OCI-LY7 (cell line): ENCODE measurements at regions not wholly inside any gene's neighbourhood (a gene's known extent, or its start where the extent isn't known, plus 50 kb on each side); places are given as distances from the start of the nearest gene placed in this dataset.

Experiments
- BruUV-seq: library from RNA; stranded (reverse); fragments of 400-500 nt; replicated peaks from 2 replicates; lab custom pipeline; 2021; lab: Mats Ljungman, UMichigan
- CTCF ChIA-PET: fragments of 300-600 bp; sonication (Branson Sonifier 250); formaldehyde crosslinking; loops from one replicate; lab custom pipeline; 2022; ENCODE audit warnings: antibody characterized with exemption; ENCODE audit not compliant: unreplicated experiment; lab: Charles Lee
- POLR2A ChIA-PET: fragments of 300-600 bp; sonication (Branson Sonifier 250); formaldehyde crosslinking; loops from one replicate; lab custom pipeline; 2022; ENCODE audit warnings: antibody characterized with exemption; lab: Charles Lee
- DNase-seq: peaks from one replicate; pipeline ENCODE4 v3.0.0-alpha.2; 2015; ENCODE audit warnings: low spot score
- H2AFZ ChIP-seq: fragments of 200-600 bp; sonication (generic), shearing (Covaris generic); 2 replicates; pipeline ENCODE4 v1.6.1; 2014; ENCODE audit warnings: mild to moderate bottlenecking, antibody characterized with exemption, low read length, moderate library complexity
- H3K27ac ChIP-seq: fragments of 200-600 bp; sonication (generic); 2 replicates; pipeline ENCODE4 v1.5.1; 2014; ENCODE audit warnings: mixed run types, low read depth, mild to moderate bottlenecking, moderate library complexity, low read length, inconsistent platforms; ENCODE audit not compliant: poor library complexity, severe bottlenecking
- H3K36me3 ChIP-seq: fragments of 200-600 bp; sonication (generic); 2 replicates; pipeline ENCODE4 v1.6.1; 2014; ENCODE audit warnings: mild to moderate bottlenecking, antibody characterized with exemption, low read length, moderate library complexity, mixed read lengths; ENCODE audit not compliant: insufficient read depth
- H3K4me1 ChIP-seq: fragments of 200-600 bp; sonication (generic); 2 replicates; pipeline ENCODE4 v1.5.1; 2014; ENCODE audit warnings: mild to moderate bottlenecking, low read length; ENCODE audit not compliant: insufficient read depth, poor library complexity, severe bottlenecking
- H3K4me2 ChIP-seq: fragments of 200-600 bp; sonication (generic); 2 replicates; pipeline ENCODE4 v1.6.1; 2014; ENCODE audit warnings: mild to moderate bottlenecking, low read length
- H3K4me3 ChIP-seq: fragments of 200-600 bp; sonication (generic); 2 replicates; pipeline ENCODE4 v1.5.1; 2014; ENCODE audit warnings: mild to moderate bottlenecking, low read depth, low read length; ENCODE audit not compliant: poor library complexity, severe bottlenecking
- H3K79me2 ChIP-seq: fragments of 200-600 bp; sonication (generic); 2 replicates; pipeline ENCODE4 v1.6.1; 2016; ENCODE audit warnings: low read depth, mild to moderate bottlenecking, low read length, moderate library complexity, mixed read lengths; ENCODE audit not compliant: insufficient read depth
- H3K9me2 ChIP-seq: fragments of 200-600 bp; sonication (generic); 2 replicates; pipeline ENCODE4 v1.6.1; 2016; ENCODE audit warnings: mild to moderate bottlenecking, low read length, mixed read lengths; ENCODE audit not compliant: insufficient read depth
- H3K9me3 ChIP-seq: fragments of 200-600 bp; sonication (generic); 2 replicates; pipeline ENCODE4 v1.6.1; 2014; ENCODE audit warnings: mild to moderate bottlenecking, mixed run types, low read length, mixed read lengths
- H4K20me1 ChIP-seq: fragments of 200-600 bp; sonication (generic); 2 replicates; pipeline ENCODE4 v1.6.1; 2014; ENCODE audit warnings: mild to moderate bottlenecking, antibody characterized with exemption, low read length, moderate library complexity, mixed read lengths; ENCODE audit not compliant: insufficient read depth
- EZH2phosphoT487 ChIP-seq: fragments of 200-600 bp; sonication (generic); IDR thresholded peaks from 2 replicates; pipeline ENCODE4 v1.6.1; 2018; ENCODE audit warnings: low read depth, borderline replicate concordance, mild to moderate bottlenecking, mixed run types, antibody characterized with exemption, low read length, moderate library complexity, mixed read lengths
- intact Hi-C: fragments of 100-400 bp; cut with micrococcal nuclease; formaldehyde crosslinking; loops from one replicate; pipeline ENCODE4 v1.10.0; 2022; ENCODE audit not compliant: unreplicated experiment
- TF ChIP-seq, protein P1 (sequence below): fragments of 200-600 bp; sonication (generic); conservative IDR thresholded peaks from 2 replicates; pipeline ENCODE4 v1.5.1; 2014; ENCODE audit warnings: mild to moderate bottlenecking, antibody characterized with exemption, low read length, moderate library complexity, mixed read lengths

DNA sequence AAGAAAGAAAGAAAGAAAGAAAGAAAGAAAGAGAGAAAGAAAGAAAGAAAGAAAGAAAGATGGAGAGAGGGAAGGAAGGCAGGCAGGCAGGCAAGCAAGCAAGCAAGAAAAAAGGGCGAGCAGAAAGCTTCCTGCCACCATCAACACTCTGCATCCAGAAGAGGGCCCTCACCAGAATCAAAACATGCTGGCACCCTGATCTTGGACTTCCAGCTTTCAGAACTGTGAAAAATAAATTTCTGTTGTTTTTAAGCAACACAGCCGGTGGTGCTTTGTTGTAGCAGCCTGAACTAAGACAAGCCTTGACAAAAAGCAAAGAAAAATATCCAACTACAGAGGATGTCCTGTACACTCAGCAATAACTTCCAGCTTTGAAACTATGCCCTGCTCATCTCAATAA, 401.7 kb downstream of the LRATD1 start:
- DNase-seq = no peak
- CTCF ChIA-PET = no interaction called here
- H3K9me3 ChIP-seq = no peaks in the 10 kb centered on the region
- H2AFZ ChIP-seq = no peak overlapping the region
- H3K4me1 ChIP-seq = no peaks in the 10 kb centered on the region
- H3K27ac ChIP-seq = no peak overlapping the region
- no peak overlapping the region for H3K4me2 ChIP-seq
- H3K36me3 ChIP-seq = no peaks in the 10 kb centered on the region
- no peaks in the 10 kb centered on the region for H3K9me2 ChIP-seq
- intact Hi-C loops = no loop called here
- no peaks in the 10 kb centered on the region for H3K79me2 ChIP-seq
- H4K20me1 ChIP-seq = no peaks in the 10 kb centered on the region
- BruUV-seq = no TSS peak
- TF ChIP-seq, protein P1, sequence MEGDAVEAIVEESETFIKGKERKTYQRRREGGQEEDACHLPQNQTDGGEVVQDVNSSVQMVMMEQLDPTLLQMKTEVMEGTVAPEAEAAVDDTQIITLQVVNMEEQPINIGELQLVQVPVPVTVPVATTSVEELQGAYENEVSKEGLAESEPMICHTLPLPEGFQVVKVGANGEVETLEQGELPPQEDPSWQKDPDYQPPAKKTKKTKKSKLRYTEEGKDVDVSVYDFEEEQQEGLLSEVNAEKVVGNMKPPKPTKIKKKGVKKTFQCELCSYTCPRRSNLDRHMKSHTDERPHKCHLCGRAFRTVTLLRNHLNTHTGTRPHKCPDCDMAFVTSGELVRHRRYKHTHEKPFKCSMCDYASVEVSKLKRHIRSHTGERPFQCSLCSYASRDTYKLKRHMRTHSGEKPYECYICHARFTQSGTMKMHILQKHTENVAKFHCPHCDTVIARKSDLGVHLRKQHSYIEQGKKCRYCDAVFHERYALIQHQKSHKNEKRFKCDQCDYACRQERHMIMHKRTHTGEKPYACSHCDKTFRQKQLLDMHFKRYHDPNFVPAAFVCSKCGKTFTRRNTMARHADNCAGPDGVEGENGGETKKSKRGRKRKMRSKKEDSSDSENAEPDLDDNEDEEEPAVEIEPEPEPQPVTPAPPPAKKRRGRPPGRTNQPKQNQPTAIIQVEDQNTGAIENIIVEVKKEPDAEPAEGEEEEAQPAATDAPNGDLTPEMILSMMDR = no peak
- TF ChIP-seq EZH2phosphoT487 = no peak
- POLR2A ChIA-PET = interaction anchor here (0.5 to 0.7 kb wide), 2 partner anchors 300 to 344 kb away, joined by 3 read pairs; no protein-coding TSS in a partner anchor
- no peak overlapping the region for H3K4me3 ChIP-seq

DNA sequence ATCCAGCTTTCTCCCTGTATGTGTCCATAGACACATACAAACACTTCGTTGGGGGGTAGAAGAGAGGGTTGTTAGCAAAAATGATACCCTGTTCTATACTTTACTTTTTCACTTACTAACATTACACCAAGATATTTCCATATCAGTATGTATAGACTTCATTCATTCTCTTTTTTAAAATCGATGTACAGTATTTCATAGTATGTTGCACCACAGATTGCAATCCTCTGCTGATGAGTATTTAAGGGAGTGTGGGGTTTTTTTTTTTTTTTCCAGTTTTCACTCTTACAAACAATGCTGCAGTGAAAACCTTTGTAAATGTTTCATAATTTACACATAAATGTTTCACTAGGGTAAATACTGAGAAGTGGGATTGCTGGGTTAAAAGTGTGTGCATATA, 402.3 kb downstream of the LRATD1 start:
- Histone ChIP-seq H3K4me1 (no peaks in the 10 kb centered on the region), H3K9me2 (no peaks in the 10 kb centered on the region), H3K4me2 (no peak overlapping the region), H3K9me3 (no peaks in the 10 kb centered on the region), H2AFZ (no peak overlapping the region), H4K20me1 (no peaks in the 10 kb centered on the region), H3K36me3 (no peaks in the 10 kb centered on the region), H3K4me3 (no peak overlapping the region), H3K27ac (no peak overlapping the region), H3K79me2 (no peaks in the 10 kb centered on the region)
- ChIA-PET CTCF (no interaction called here), POLR2A (interaction anchor here (0.5 to 0.7 kb wide), 2 partner anchors 301 to 344 kb away, joined by 3 read pairs; no protein-coding TSS in a partner anchor)
- BruUV-seq = no TSS peak
- TF ChIP-seq EZH2phosphoT487 = no peak
- TF ChIP-seq, protein P1 = no peak
- intact Hi-C loops = no loop called here
- no peak for DNase-seq
